Esophagus muscularis mucosa (tissue), 4 donors: ENCODE measurements at regions not wholly inside any gene's neighbourhood (a gene's known extent, or its start where the extent isn't known, plus 50 kb on each side); places are given as distances from the start of the nearest gene placed in this dataset.

Source experiments
- EP300 ChIP-seq: sonication (generic); formaldehyde crosslinking; IDR thresholded peaks from one replicate; pipeline ENCODE4 v1.6.1; 2017; ENCODE audit warnings: antibody characterized with exemption
- POLR2A ChIP-seq: fragments of 450-650 bp; IDR thresholded peaks from one replicate; pipeline ENCODE4 v1.6.1; 2017; ENCODE audit warnings: antibody characterized with exemption, moderate library complexity, mild to moderate bottlenecking, low read depth
- POLR2AphosphoS5 ChIP-seq, 2 donors: sonication (generic); formaldehyde crosslinking; IDR thresholded peaks; one replicate each; pipeline ENCODE4 v1.6.1; 2017; ENCODE audit warnings: antibody characterized with exemption in 2 of 2
- TF ChIP-seq, protein P1 (sequence below), 3 experiments: fragments of 200-600 bp in 2 of 3; fragments of 450-650 bp in 1 of 3; sonication (generic) in 2 of 3; IDR thresholded peaks; one replicate each; pipeline ENCODE4 v1.5.1; 2017 to 2019; ENCODE audit warnings: antibody characterized with exemption in 3 of 3, mild to moderate bottlenecking in 2 of 3, moderate library complexity in 1 of 3

DNA sequence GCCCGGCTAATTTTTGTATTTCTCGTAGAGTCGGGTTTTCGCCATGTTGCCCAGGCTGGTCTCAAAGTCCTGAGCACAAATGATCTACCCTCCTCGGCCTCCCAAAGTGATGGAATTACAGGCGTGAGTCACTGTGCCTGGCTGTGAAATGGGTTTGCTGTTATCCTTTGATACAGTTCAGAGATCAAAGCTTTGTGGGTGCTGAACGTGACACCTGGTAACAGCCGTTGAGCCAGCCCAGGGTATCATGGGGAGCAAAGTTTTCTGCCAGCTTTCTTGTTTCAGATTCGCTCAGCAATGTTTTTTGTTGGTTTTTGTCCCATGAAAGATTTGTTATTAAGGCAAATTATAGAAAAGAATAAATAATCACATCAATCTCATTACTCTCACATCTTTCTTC lies 68.9 kb upstream of the LPAR1 start:
- TF ChIP-seq, protein P1, sequence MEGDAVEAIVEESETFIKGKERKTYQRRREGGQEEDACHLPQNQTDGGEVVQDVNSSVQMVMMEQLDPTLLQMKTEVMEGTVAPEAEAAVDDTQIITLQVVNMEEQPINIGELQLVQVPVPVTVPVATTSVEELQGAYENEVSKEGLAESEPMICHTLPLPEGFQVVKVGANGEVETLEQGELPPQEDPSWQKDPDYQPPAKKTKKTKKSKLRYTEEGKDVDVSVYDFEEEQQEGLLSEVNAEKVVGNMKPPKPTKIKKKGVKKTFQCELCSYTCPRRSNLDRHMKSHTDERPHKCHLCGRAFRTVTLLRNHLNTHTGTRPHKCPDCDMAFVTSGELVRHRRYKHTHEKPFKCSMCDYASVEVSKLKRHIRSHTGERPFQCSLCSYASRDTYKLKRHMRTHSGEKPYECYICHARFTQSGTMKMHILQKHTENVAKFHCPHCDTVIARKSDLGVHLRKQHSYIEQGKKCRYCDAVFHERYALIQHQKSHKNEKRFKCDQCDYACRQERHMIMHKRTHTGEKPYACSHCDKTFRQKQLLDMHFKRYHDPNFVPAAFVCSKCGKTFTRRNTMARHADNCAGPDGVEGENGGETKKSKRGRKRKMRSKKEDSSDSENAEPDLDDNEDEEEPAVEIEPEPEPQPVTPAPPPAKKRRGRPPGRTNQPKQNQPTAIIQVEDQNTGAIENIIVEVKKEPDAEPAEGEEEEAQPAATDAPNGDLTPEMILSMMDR (IDR thresholded peaks at IDR 0.05): no peak
- TF ChIP-seq POLR2AphosphoS5 (IDR thresholded peaks at IDR 0.05): no peak
- no peak for TF ChIP-seq POLR2A
- TF ChIP-seq EP300: no peak
